HepG2 (cell line): ENCODE measurements at regions not wholly inside any gene's neighbourhood (a gene's known extent, or its start where the extent isn't known, plus 50 kb on each side); places are given as distances from the start of the nearest gene placed in this dataset.

Experiments used
- ATF7 ChIP-seq, 2 experiments: fragments of 450-650 bp in 1 of 2; sonication (generic) in 1 of 2; formaldehyde crosslinking in 1 of 2; IDR thresholded peaks; 2 replicates each; pipeline versions ENCODE4 v1.4.0 to v1.6.1; 2016 to 2020; ENCODE audit warnings: antibody characterized with exemption in 1 of 2, mild to moderate bottlenecking in 1 of 2, missing genetic modification reagents in 1 of 2
- BCL6 ChIP-seq: IDR thresholded peaks from 2 replicates; pipeline ENCODE4 v1.6.1; 2016; ENCODE audit warnings: missing genetic modification reagents, missing compliant biosample characterization
- FOXA1 ChIP-seq, 2 experiments: fragments of 450-650 bp in 1 of 2; sonication (generic) in 1 of 2; formaldehyde crosslinking in 1 of 2; IDR thresholded peaks; 2 replicates each; pipeline versions ENCODE4 v1.4.0 to v1.6.1; 2016 to 2020; ENCODE audit warnings: missing genetic modification reagents in 1 of 2
- HNF4G ChIP-seq, 2 experiments: sonication (generic) in 1 of 2; formaldehyde crosslinking in 1 of 2; IDR thresholded peaks; 2 replicates each; pipeline versions ENCODE4 v1.4.0 to v1.6.1; 2011 to 2020; ENCODE audit warnings: borderline replicate concordance in 2 of 2, low read depth in 2 of 2, mild to moderate bottlenecking in 2 of 2, low read length in 1 of 2, missing genetic modification reagents in 1 of 2, moderate library complexity in 1 of 2
- HOXD1 ChIP-seq: sonication (generic); formaldehyde crosslinking; IDR thresholded peaks from 2 replicates; pipeline ENCODE4 v1.5.0; 2020; ENCODE audit warnings: missing genetic modification reagents
- MTA3 ChIP-seq: sonication (generic); formaldehyde crosslinking; IDR thresholded peaks from 2 replicates; pipeline ENCODE4 v1.4.0; 2020; ENCODE audit warnings: missing genetic modification reagents
- NFIC ChIP-seq: IDR thresholded peaks from 2 replicates; pipeline ENCODE4 v1.6.1; 2012; ENCODE audit warnings: mild to moderate bottlenecking, low read length, inconsistent platforms
- NONO ChIP-seq, 2 experiments: fragments of 450-650 bp in 1 of 2; sonication (generic) in 1 of 2; formaldehyde crosslinking in 1 of 2; IDR thresholded peaks in 1 of 2; conservative IDR thresholded peaks in 1 of 2; 2 replicates each; pipeline versions ENCODE4 v1.6.1 to v1.8.0; 2017 to 2022; ENCODE audit warnings: mild to moderate bottlenecking in 1 of 2, missing genetic modification reagents in 1 of 2, moderate library complexity in 1 of 2
- SCMH1 ChIP-seq: sonication (generic); formaldehyde crosslinking; IDR thresholded peaks from 2 replicates; pipeline ENCODE4 v1.9.0; 2021; ENCODE audit warnings: missing genetic modification reagents, mild to moderate bottlenecking, borderline replicate concordance
- SOX5 ChIP-seq: IDR thresholded peaks from 2 replicates; pipeline ENCODE4 v1.6.1; 2016; ENCODE audit warnings: borderline replicate concordance
- SRF ChIP-seq: IDR thresholded peaks from 2 replicates; pipeline ENCODE4 v1.6.1; 2011; ENCODE audit warnings: mild to moderate bottlenecking, low read depth, low read length, moderate library complexity
- ZBTB10 ChIP-seq: sonication (generic); formaldehyde crosslinking; IDR thresholded peaks from 2 replicates; pipeline ENCODE4 v1.4.0; 2020; ENCODE audit warnings: missing genetic modification reagents, borderline replicate concordance
- ZC3H13 ChIP-seq: sonication (generic); formaldehyde crosslinking; IDR thresholded peaks from 2 replicates; pipeline ENCODE4 v1.8.1; 2023; ENCODE audit warnings: mild to moderate bottlenecking, missing genetic modification reagents, moderate library complexity
- ZNF3 ChIP-seq: IDR thresholded peaks from 2 replicates; pipeline ENCODE4 v1.7.0; 2017; ENCODE audit warnings: inconsistent platforms
- ZNF570 ChIP-seq: sonication (generic); formaldehyde crosslinking; IDR thresholded peaks from 2 replicates; pipeline ENCODE4 v1.4.0; 2020; ENCODE audit warnings: mild to moderate bottlenecking, missing genetic modification reagents, borderline replicate concordance
- ZNF646 ChIP-seq: sonication (generic); formaldehyde crosslinking; IDR thresholded peaks from 2 replicates; pipeline ENCODE4 v1.9.0; 2021; ENCODE audit warnings: mild to moderate bottlenecking, missing genetic modification reagents
- ZNF710 ChIP-seq: sonication (generic); formaldehyde crosslinking; IDR thresholded peaks from 2 replicates; pipeline ENCODE4 v1.5.0; 2020; ENCODE audit warnings: mild to moderate bottlenecking, missing genetic modification reagents, borderline replicate concordance
- ZNF878 ChIP-seq: sonication (generic); formaldehyde crosslinking; IDR thresholded peaks from 2 replicates; pipeline ENCODE4 v1.8.1; 2023; ENCODE audit warnings: mild to moderate bottlenecking, missing genetic modification reagents, moderate library complexity

GRCh38 chr7:130925136-130925794, 191.3 kb upstream of the KLF14 start (continued):
- no peak for TF ChIP-seq ZNF646 (CRISPR knock-in tag)
- no peak for TF ChIP-seq ZNF878 (CRISPR knock-in tag)
- TF ChIP-seq SOX5 = no peak
- TF ChIP-seq HOXD1 (CRISPR knock-in tag) = no peak
- TF ChIP-seq HNF4G (IDR thresholded peaks at IDR 0.05; ENCODE audit: borderline replicate concordance, low read depth, low read length) = no peak
- no peak for TF ChIP-seq HNF4G (CRISPR knock-in tag; IDR thresholded peaks at IDR 0.05; ENCODE audit: borderline replicate concordance, low read depth)
- TF ChIP-seq ZNF3 (CRISPR knock-in tag) = no peak
- no peak for TF ChIP-seq MTA3 (CRISPR knock-in tag)
- TF ChIP-seq ATF7 (IDR thresholded peaks at IDR 0.05) = no peak
- no peak for TF ChIP-seq ATF7 (CRISPR knock-in tag; IDR thresholded peaks at IDR 0.05)
- no peak for TF ChIP-seq ZC3H13
- TF ChIP-seq SCMH1 (CRISPR knock-in tag) = no peak
- TF ChIP-seq ZBTB10 = no peak
- TF ChIP-seq ZNF710 (CRISPR knock-in tag) = no peak
- TF ChIP-seq NONO (IDR thresholded peaks at IDR 0.05) = no peak
- no peak for TF ChIP-seq NONO (CRISPR knock-in tag; conservative IDR thresholded peaks at IDR 0.05)
- no peak for TF ChIP-seq FOXA1 (IDR thresholded peaks at IDR 0.05)
- peak; percentile 67; the same call in 1 of the 2 replicates for TF ChIP-seq FOXA1 (CRISPR knock-in tag; IDR thresholded peaks at IDR 0.05)
- TF ChIP-seq ZNF570 (CRISPR knock-in tag) = no peak
- TF ChIP-seq BCL6 = peak; percentile 40; the same call in 1 of the 2 replicates
- TF ChIP-seq SRF = no peak
- no peak for TF ChIP-seq NFIC
